SK-N-SH (cell line): ENCODE measurements at regions not wholly inside any gene's neighbourhood (a gene's known extent, or its start where the extent isn't known, plus 50 kb on each side); places are given as distances from the start of the nearest gene placed in this dataset.

ENCODE experiments used
- CTCF ChIA-PET: fragments of 300-600, 350-600 bp; formaldehyde crosslinking; extraction: SDS; loops from one replicate; lab custom pipeline; 2021; lab: Yijun Ruan, JAX
- POLR2A ChIA-PET: fragments of 350-600 bp; sonication (Branson Sonifier 250); formaldehyde crosslinking; extraction: SDS; loops from one replicate; lab custom pipeline; 2020; ENCODE audit warnings: antibody characterized with exemption, inconsistent platforms; lab: Yijun Ruan, JAX
- DNase-seq: peaks from one replicate; pipeline ENCODE4 v3.0.0; 2012
- H2AFZ ChIP-seq: fragments of 200-600 bp; sonication (generic); 2 replicates; pipeline ENCODE4 v1.8.1; 2016; ENCODE audit warnings: antibody characterized with exemption, mild to moderate bottlenecking, low read depth
- H3F3A ChIP-seq: fragments of 200-600 bp; sonication (generic); replicated peaks from 2 replicates; pipeline ENCODE3; 2016; ENCODE audit warnings: antibody characterized with exemption, mild to moderate bottlenecking; ENCODE audit not compliant: insufficient read depth
- H3K27ac ChIP-seq, 2 experiments: fragments of 200-500 bp in 1 of 2; fragments of 200-600 bp in 1 of 2; sonication (Bioruptor generic) in 1 of 2; sonication (generic), shearing (Covaris generic) in 1 of 2; 2 replicates each; pipeline versions ENCODE4 v1.5.1 to v1.6.1; 2014 to 2016; ENCODE audit warnings: low read depth in 2 of 2, inconsistent platforms in 1 of 2, low read length in 1 of 2, mild to moderate bottlenecking in 1 of 2, mixed read lengths in 1 of 2
- H3K27me3 ChIP-seq: fragments of 200-600 bp; sonication (generic), shearing (Covaris generic); 2 replicates; pipeline ENCODE4 v1.6.1; 2016; ENCODE audit warnings: mixed run types; ENCODE audit not compliant: insufficient read depth
- H3K36me3 ChIP-seq, 2 experiments: fragments of 200-500 bp in 1 of 2; fragments of 200-600 bp in 1 of 2; sonication (Bioruptor generic) in 1 of 2; sonication (generic) in 1 of 2; replicated peaks in 1 of 2; 2 replicates each; pipeline versions ENCODE3 to v1.5.1; 2014 to 2016; ENCODE audit warnings: low read length in 1 of 2, mild to moderate bottlenecking in 1 of 2; ENCODE audit not compliant: insufficient read depth in 2 of 2, control insufficient read depth in 1 of 2
- H3K4me1 ChIP-seq, 2 experiments: fragments of 200-500 bp in 1 of 2; fragments of 200-600 bp in 1 of 2; sonication (Bioruptor generic) in 1 of 2; sonication (generic), shearing (Covaris generic) in 1 of 2; 2 replicates each; pipeline versions ENCODE4 v1.5.1 to v1.6.1; 2014 to 2016; ENCODE audit warnings: low read depth in 1 of 2, low read length in 1 of 2, mixed run types in 1 of 2; ENCODE audit not compliant: insufficient read depth in 2 of 2, control insufficient read depth in 1 of 2
- H3K4me2 ChIP-seq: fragments of 200-600 bp; sonication (generic), shearing (Covaris generic); 2 replicates; pipeline ENCODE4 v1.6.1; 2017; ENCODE audit warnings: mixed run types
- H3K4me3 ChIP-seq, 2 experiments: fragments of 200-500 bp in 1 of 2; fragments of 200-600 bp in 1 of 2; sonication (Bioruptor generic) in 1 of 2; sonication (generic), shearing (Covaris generic) in 1 of 2; 2 replicates each; pipeline versions ENCODE4 v1.5.1 to v1.8.1; 2014 to 2016; ENCODE audit warnings: low read depth in 2 of 2, inconsistent platforms in 1 of 2, low read length in 1 of 2, mild to moderate bottlenecking in 1 of 2, mixed read lengths in 1 of 2, moderate library complexity in 1 of 2
- H3K79me2 ChIP-seq: fragments of 200-600 bp; sonication (generic); 2 replicates; pipeline ENCODE4 v1.8.1; 2017; ENCODE audit warnings: mild to moderate bottlenecking; ENCODE audit not compliant: insufficient read depth
- H3K9ac ChIP-seq: fragments of 200-600 bp; sonication (generic); 2 replicates; pipeline ENCODE4 v1.6.1; 2017; ENCODE audit warnings: mixed run types
- H3K9me2 ChIP-seq: fragments of 200-600 bp; sonication (generic); 2 replicates; pipeline ENCODE4 v1.6.1; 2017; ENCODE audit warnings: mixed run types
- H3K9me3 ChIP-seq: fragments of 200-600 bp; sonication (generic); 2 replicates; pipeline ENCODE4 v1.6.1; 2017; ENCODE audit warnings: mixed run types, mild to moderate bottlenecking, moderate library complexity
- H4K20me1 ChIP-seq: fragments of 200-600 bp; sonication (generic); 2 replicates; pipeline ENCODE4 v1.6.1; 2017; ENCODE audit warnings: mild to moderate bottlenecking, mixed run types; ENCODE audit not compliant: insufficient read depth
- CHD2 ChIP-seq: fragments of 150-350 bp; IDR thresholded peaks from 2 replicates; pipeline ENCODE4 v1.6.1; 2018; ENCODE audit warnings: low read length; ENCODE audit not compliant: partially characterized antibody
- ELF1 ChIP-seq: IDR thresholded peaks from 2 replicates; pipeline ENCODE4 v1.4.0; 2012
- EZH2phosphoT487 ChIP-seq: fragments of 200-600 bp; sonication (generic); IDR thresholded peaks from 2 replicates; pipeline ENCODE4 v1.6.1; 2017; ENCODE audit warnings: low read depth, mixed run types, mild to moderate bottlenecking, antibody characterized with exemption, moderate library complexity, borderline replicate concordance
- FOSL2 ChIP-seq: IDR thresholded peaks from 2 replicates; pipeline ENCODE4 v1.4.0; 2012; ENCODE audit warnings: low read depth, mild to moderate bottlenecking, moderate library complexity, borderline replicate concordance
- GABPA ChIP-seq: IDR thresholded peaks from 2 replicates; pipeline ENCODE4 v1.4.0; 2012; ENCODE audit warnings: low read depth, mild to moderate bottlenecking
- GATA2 ChIP-seq: sonication (generic); formaldehyde crosslinking; IDR thresholded peaks from 2 replicates; pipeline ENCODE4 v1.5.0; 2020; ENCODE audit warnings: mild to moderate bottlenecking, missing genetic modification reagents
- JUND ChIP-seq: IDR thresholded peaks from 2 replicates; pipeline ENCODE4 v1.4.0; 2012
- MXI1 ChIP-seq: IDR thresholded peaks from 2 replicates; pipeline ENCODE4 v1.6.1; 2012; ENCODE audit warnings: mild to moderate bottlenecking, low read depth, low read length, improper control_type of control experiment
- RAD21 ChIP-seq: IDR thresholded peaks from 2 replicates; pipeline ENCODE4 v1.6.1; 2012; ENCODE audit warnings: mild to moderate bottlenecking, low read length
- RFX5 ChIP-seq: IDR thresholded peaks from 2 replicates; pipeline ENCODE4 v1.6.1; 2012; ENCODE audit warnings: mild to moderate bottlenecking, improper control_type of control experiment, low read length
- RXRA ChIP-seq: IDR thresholded peaks from 2 replicates; pipeline ENCODE4 v1.4.0; 2012; ENCODE audit warnings: low read depth, mild to moderate bottlenecking, borderline replicate concordance
- TAF1 ChIP-seq: IDR thresholded peaks from 2 replicates; pipeline ENCODE4 v1.6.1; 2012; ENCODE audit warnings: low read depth, mild to moderate bottlenecking, low read length, moderate library complexity, borderline replicate concordance
- TCF12 ChIP-seq: IDR thresholded peaks from 2 replicates; pipeline ENCODE4 v1.4.0; 2012
- YY1 ChIP-seq: IDR thresholded peaks from 2 replicates; pipeline ENCODE4 v1.4.0; 2012; ENCODE audit warnings: low read depth, mild to moderate bottlenecking
- WGBS: methylation state at CpG from one replicate; pipeline ENCODE4 v1.1.6; 2017; ENCODE audit warnings: low lambda C conversion rate; 5-methylcytosine and 5-hydroxymethylcytosine counted together
- TF ChIP-seq, protein P1 (sequence below): fragments of 200-600 bp; sonication (generic); IDR thresholded peaks from 2 replicates; pipeline ENCODE4 v1.6.1; 2017; ENCODE audit warnings: antibody characterized with exemption, mild to moderate bottlenecking, moderate library complexity
- TF ChIP-seq, protein P2 (sequence below): IDR thresholded peaks from 2 replicates; pipeline ENCODE4 v1.4.0; 2012; ENCODE audit warnings: low read depth
- TF ChIP-seq, protein P3 (sequence below): fragments of 150-350 bp; IDR thresholded peaks from 2 replicates; pipeline ENCODE4 v1.6.1; 2016; ENCODE audit warnings: mild to moderate bottlenecking, low read depth, low read length
- TF ChIP-seq, protein P4 (sequence below): fragments of 150-350 bp; IDR thresholded peaks from 2 replicates; pipeline ENCODE4 v1.6.1; 2017; ENCODE audit warnings: antibody characterized with exemption, low read length, low read depth, borderline replicate concordance
- TF ChIP-seq, protein P5 (sequence below): IDR thresholded peaks from 2 replicates; pipeline ENCODE4 v1.4.0; 2012; ENCODE audit warnings: low read depth, borderline replicate concordance

DNA sequence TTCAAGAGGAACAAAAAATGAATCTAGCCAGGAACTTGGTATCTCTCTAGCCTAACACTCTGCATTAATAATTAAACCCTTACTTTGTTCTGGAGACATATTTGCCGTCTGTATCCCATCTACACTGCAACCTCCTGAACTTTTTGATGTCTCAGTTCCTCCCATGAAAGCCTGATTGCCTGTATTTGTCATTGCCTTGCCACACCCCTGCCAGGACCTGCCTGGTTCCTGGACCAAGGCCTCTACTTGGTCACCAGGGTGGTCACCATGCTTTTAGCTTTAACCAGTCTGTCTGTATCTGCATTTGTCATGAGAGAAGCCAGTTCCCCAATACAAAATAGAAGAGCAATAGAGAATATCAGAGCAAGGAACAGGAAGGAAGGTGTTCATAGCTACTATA is 58.8 kb upstream of the NOL4 start:
- H3K27me3 ChIP-seq, result no peaks in the 10 kb centered on the region
- no peaks in the 10 kb centered on the region for H3K9me3 ChIP-seq
- H4K20me1 ChIP-seq, result no peaks in the 10 kb centered on the region
- no peak overlapping the region for H2AFZ ChIP-seq
- H3K4me3 ChIP-seq, result no peak overlapping the region
- TF ChIP-seq, protein P1, sequence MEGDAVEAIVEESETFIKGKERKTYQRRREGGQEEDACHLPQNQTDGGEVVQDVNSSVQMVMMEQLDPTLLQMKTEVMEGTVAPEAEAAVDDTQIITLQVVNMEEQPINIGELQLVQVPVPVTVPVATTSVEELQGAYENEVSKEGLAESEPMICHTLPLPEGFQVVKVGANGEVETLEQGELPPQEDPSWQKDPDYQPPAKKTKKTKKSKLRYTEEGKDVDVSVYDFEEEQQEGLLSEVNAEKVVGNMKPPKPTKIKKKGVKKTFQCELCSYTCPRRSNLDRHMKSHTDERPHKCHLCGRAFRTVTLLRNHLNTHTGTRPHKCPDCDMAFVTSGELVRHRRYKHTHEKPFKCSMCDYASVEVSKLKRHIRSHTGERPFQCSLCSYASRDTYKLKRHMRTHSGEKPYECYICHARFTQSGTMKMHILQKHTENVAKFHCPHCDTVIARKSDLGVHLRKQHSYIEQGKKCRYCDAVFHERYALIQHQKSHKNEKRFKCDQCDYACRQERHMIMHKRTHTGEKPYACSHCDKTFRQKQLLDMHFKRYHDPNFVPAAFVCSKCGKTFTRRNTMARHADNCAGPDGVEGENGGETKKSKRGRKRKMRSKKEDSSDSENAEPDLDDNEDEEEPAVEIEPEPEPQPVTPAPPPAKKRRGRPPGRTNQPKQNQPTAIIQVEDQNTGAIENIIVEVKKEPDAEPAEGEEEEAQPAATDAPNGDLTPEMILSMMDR, result no peak
- no peak for TF ChIP-seq TCF12
- TF ChIP-seq, protein P2, sequence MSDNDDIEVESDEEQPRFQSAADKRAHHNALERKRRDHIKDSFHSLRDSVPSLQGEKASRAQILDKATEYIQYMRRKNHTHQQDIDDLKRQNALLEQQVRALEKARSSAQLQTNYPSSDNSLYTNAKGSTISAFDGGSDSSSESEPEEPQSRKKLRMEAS, result no peak
- no peak for TF ChIP-seq TAF1
- TF ChIP-seq RAD21, result no peak
- TF ChIP-seq, protein P3, sequence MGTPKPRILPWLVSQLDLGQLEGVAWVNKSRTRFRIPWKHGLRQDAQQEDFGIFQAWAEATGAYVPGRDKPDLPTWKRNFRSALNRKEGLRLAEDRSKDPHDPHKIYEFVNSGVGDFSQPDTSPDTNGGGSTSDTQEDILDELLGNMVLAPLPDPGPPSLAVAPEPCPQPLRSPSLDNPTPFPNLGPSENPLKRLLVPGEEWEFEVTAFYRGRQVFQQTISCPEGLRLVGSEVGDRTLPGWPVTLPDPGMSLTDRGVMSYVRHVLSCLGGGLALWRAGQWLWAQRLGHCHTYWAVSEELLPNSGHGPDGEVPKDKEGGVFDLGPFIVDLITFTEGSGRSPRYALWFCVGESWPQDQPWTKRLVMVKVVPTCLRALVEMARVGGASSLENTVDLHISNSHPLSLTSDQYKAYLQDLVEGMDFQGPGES, result no peak
- no peak for TF ChIP-seq CHD2
- no peak for TF ChIP-seq YY1
- TF ChIP-seq JUND, result no peak
- TF ChIP-seq, protein P4, sequence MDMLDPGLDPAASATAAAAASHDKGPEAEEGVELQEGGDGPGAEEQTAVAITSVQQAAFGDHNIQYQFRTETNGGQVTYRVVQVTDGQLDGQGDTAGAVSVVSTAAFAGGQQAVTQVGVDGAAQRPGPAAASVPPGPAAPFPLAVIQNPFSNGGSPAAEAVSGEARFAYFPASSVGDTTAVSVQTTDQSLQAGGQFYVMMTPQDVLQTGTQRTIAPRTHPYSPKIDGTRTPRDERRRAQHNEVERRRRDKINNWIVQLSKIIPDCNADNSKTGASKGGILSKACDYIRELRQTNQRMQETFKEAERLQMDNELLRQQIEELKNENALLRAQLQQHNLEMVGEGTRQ, result no peak
- no peak for TF ChIP-seq MXI1
- H3K36me3 ChIP-seq, result no peaks in the 10 kb centered on the region
- no peak for DNase-seq
- no peaks in the 10 kb centered on the region for H3K9me2 ChIP-seq
- POLR2A ChIA-PET, result no interaction called here
- no peaks in the 10 kb centered on the region for H3F3A ChIP-seq
- H3K4me2 ChIP-seq, result no peak overlapping the region
- peaks cover 0 to 13% of the 10 kb centered on the region in 2 experiments; a peak in 2 of 4 replicates for H3K4me1 ChIP-seq
- no peaks in the 10 kb centered on the region for H3K79me2 ChIP-seq
- 41% methylated on average over 1 of the region's 1 CpG for WGBS
- H3K27ac ChIP-seq, result no peak overlapping the region
- H3K9ac ChIP-seq, result no peak overlapping the region
- CTCF ChIA-PET, result interaction anchor here (0.7 to 4.4 kb wide), 3 partner anchors 13 to 60 kb away, joined by 3 to 21 read pairs (median 4); no protein-coding TSS in a partner anchor

DNA sequence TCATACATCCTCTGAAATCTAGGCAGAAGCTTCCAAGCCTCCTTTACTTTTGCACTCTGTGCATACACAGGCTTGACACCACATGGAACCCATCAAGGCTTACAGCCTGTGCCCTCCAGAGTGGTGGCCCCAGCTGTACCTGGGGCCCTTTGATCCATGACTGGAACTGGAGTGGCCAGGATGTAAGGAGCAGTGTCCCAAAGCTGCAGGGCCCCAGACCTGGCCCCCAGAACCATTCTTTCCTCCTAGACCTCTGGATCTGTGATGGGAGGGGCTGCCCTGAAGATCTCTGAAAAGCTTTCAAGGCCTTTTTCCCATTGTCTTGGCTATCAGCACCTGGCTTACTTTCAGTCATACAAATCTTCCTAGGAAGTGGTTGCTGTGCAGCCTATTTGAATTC is 63.1 kb upstream of the NOL4 start:
- no peak overlapping the region for H2AFZ ChIP-seq
- CTCF ChIA-PET, result interaction anchor here (1.4 kb wide), 1 partner anchor 35 kb away, joined by 3 read pairs; no protein-coding TSS in a partner anchor
- TF ChIP-seq GATA2, result no peak
- no peak for TF ChIP-seq ELF1
- no peak for TF ChIP-seq RFX5
- no peak for TF ChIP-seq JUND
- TF ChIP-seq MXI1, result no peak
- TF ChIP-seq, protein P1, result no peak
- TF ChIP-seq RXRA, result no peak
- TF ChIP-seq EZH2phosphoT487, result no peak
- TF ChIP-seq, protein P5, sequence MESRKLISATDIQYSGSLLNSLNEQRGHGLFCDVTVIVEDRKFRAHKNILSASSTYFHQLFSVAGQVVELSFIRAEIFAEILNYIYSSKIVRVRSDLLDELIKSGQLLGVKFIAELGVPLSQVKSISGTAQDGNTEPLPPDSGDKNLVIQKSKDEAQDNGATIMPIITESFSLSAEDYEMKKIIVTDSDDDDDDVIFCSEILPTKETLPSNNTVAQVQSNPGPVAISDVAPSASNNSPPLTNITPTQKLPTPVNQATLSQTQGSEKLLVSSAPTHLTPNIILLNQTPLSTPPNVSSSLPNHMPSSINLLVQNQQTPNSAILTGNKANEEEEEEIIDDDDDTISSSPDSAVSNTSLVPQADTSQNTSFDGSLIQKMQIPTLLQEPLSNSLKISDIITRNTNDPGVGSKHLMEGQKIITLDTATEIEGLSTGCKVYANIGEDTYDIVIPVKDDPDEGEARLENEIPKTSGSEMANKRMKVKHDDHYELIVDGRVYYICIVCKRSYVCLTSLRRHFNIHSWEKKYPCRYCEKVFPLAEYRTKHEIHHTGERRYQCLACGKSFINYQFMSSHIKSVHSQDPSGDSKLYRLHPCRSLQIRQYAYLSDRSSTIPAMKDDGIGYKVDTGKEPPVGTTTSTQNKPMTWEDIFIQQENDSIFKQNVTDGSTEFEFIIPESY, result no peak
- TF ChIP-seq, protein P4, result no peak
- TF ChIP-seq GABPA, result no peak
- TF ChIP-seq FOSL2, result no peak

More for the DNA sequence above, 63.1 kb upstream of the NOL4 start:
- no peak for DNase-seq
- POLR2A ChIA-PET, result no interaction called here
- H3K9me3 ChIP-seq, result no peaks in the 10 kb centered on the region
- H3K27ac ChIP-seq, result no peak overlapping the region
- H3K36me3 ChIP-seq, result no peaks in the 10 kb centered on the region
- H3K4me2 ChIP-seq, result no peak overlapping the region
- H3K9me2 ChIP-seq, result no peaks in the 10 kb centered on the region
- no peaks in the 10 kb centered on the region for H3K79me2 ChIP-seq
- no peaks in the 10 kb centered on the region for H3K4me1 ChIP-seq
- no peak overlapping the region for H3K9ac ChIP-seq
- no peak overlapping the region for H3K4me3 ChIP-seq
- H4K20me1 ChIP-seq, result no peaks in the 10 kb centered on the region
- no peaks in the 10 kb centered on the region for H3K27me3 ChIP-seq
- no peaks in the 10 kb centered on the region for H3F3A ChIP-seq
